Large intestine (tissue), 3 donors: ENCODE measurements at regions not wholly inside any gene's neighbourhood (a gene's known extent, or its start where the extent isn't known, plus 50 kb on each side); places are given as distances from the start of the nearest gene placed in this dataset.
"Not testable (repeated sequence)": the region's sequence is repeated elsewhere in the genome, so short reads cannot be mapped to it uniquely, and the experiment has no call there.

Experiments
- DNase-seq, 2 donors: peaks; one replicate each; pipeline versions ENCODE4 v3.0.0 to v3.0.0-alpha.2; 2013
- H3K27ac ChIP-seq: one replicate; pipeline ENCODE4 v1.5.1; 2013; ENCODE audit warnings: low read length
- H3K27me3 ChIP-seq: 2 replicates; pipeline ENCODE4 v1.6.1; 2013; ENCODE audit warnings: low read length; ENCODE audit not compliant: control insufficient read depth, insufficient read depth
- H3K36me3 ChIP-seq: 2 replicates; pipeline ENCODE4 v1.6.1; 2013; ENCODE audit warnings: low read length; ENCODE audit not compliant: control insufficient read depth, insufficient read depth
- H3K4me1 ChIP-seq: one replicate; pipeline ENCODE4 v1.6.1; 2013; ENCODE audit warnings: low read length; ENCODE audit not compliant: control insufficient read depth, insufficient read depth
- H3K4me3 ChIP-seq: one replicate; pipeline ENCODE4 v1.5.1; 2013; ENCODE audit warnings: low read length
- H3K9me3 ChIP-seq: one replicate; pipeline ENCODE4 v1.6.1; 2013; ENCODE audit warnings: mild to moderate bottlenecking, low read depth, low read length, moderate library complexity; ENCODE audit not compliant: control insufficient read depth
- WGBS: methylation state at CpG from one replicate; pipeline ENCODE4 v1.1.5; 2013; ENCODE audit warnings: low lambda C conversion rate; ENCODE audit not compliant: insufficient coverage; 5-methylcytosine and 5-hydroxymethylcytosine counted together

DNA sequence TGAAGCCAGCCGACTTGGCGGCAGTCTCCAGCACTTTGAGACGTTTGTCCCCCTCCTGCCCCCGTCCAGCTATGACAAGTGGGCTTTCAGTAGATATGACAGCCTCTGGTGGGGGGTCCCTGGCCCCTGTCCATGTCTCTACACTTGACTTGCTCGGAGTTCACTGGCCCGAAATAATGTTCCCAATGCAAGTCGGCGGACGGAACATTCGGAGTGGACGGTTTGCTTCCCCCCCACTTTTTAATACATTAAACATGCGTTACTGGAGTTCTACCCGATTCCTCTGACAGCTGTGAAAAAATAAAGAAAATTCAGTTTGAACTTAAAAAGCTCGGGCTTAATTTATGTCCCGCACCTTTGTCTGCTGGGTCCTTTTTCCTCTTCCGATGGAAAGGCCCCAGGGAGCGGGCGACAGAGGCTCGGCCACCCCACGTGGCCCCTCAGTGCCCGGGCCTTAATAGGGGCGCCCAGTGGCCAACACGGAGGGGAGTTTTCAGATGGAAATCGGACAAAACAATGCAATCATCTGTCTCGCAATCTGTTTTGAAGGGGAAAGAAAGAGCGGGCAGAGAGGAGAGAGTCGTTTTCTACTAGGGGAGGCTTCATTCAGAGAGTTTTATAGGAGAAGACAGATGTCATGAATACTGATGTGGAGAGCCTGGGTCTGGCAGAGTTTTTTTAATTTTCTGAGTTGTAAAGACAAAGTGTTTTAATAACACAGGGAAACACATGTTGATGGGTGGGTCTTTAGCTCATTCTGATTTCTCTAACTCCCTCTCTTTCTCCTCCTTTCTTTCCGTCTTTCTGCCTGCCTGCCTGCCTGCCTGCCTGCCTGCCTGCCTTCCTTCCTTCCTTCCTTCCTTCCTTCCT, 50.2 kb downstream of the SMIM38 start:
- H3K9me3 ChIP-seq: peaks cover 18% of the 10 kb centered on the region
- H3K4me1 ChIP-seq: peaks cover 17% of the 10 kb centered on the region
- no peak for DNase-seq
- no peaks in the 10 kb centered on the region for H3K27me3 ChIP-seq
- H3K4me3 ChIP-seq: no peak overlapping the region
- H3K27ac ChIP-seq: no peak overlapping the region
- WGBS: 92% methylated on average over 2 of the region's 28 CpGs
- H3K36me3 ChIP-seq: no peaks in the 10 kb centered on the region

DNA sequence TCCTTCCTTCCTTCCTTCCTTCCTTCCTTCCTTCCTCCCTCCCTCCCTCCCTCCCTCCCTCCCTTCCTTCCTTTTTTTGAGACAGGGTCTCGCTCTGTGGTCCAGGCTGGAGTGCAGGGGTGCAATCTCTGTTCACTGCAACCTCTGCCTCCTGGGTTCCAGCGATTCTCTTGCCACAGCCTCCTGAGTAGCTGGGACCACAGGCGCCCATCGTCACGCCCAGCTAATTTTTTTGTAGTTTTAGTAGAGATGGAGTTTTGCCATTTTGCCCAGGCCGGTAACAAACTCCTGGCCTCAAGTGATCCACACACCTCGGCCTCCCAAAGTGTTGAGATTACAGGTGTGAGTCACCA, 50.9 kb downstream of the SMIM38 start:
- WGBS: 82% methylated on average over 2 of the region's 7 CpGs
- H3K4me3 ChIP-seq, DNase-seq, H3K36me3 ChIP-seq, H3K27ac ChIP-seq, H3K27me3 ChIP-seq: not testable (repeated sequence)
- Histone ChIP-seq H3K4me1 (peaks cover 17% of the 10 kb centered on the region), H3K9me3 (peaks cover 18% of the 10 kb centered on the region)

DNA sequence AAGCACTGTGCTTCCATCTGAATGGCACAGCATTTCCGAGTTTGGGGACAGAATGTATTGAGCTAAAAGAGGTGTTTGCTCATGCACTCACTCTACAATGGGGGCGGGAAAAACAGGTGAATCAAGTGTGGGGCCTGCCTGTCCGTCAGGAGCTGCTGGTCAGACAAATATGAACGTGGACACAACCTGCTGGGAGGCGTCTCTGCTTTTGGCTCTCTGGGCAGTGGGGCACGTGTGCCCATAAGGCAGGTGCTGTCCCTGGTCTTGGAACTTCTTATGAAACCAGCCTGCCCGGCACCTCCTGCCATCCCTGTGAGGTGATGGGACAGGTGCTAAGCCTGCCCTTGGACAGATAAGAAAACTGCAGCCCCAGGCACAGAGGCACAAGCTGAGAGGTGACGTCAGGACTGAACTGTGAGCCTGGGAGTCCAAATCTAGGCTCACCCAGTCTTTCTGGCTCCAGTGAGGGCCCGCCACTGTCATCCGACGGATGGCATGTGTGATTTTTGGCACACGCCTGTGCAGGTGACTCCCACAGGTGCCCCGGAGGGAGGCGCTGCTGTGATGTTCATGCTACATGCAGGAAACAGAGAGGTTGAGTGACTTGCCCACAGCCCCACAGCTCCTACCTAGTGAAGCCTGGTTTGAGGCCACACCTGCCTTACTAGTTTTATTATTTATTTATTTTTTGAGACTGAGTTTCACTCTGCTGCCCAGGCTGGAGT, 51.6 kb downstream of the SMIM38 start:
- no peak for DNase-seq
- no peak overlapping the region for H3K27ac ChIP-seq

DNA sequence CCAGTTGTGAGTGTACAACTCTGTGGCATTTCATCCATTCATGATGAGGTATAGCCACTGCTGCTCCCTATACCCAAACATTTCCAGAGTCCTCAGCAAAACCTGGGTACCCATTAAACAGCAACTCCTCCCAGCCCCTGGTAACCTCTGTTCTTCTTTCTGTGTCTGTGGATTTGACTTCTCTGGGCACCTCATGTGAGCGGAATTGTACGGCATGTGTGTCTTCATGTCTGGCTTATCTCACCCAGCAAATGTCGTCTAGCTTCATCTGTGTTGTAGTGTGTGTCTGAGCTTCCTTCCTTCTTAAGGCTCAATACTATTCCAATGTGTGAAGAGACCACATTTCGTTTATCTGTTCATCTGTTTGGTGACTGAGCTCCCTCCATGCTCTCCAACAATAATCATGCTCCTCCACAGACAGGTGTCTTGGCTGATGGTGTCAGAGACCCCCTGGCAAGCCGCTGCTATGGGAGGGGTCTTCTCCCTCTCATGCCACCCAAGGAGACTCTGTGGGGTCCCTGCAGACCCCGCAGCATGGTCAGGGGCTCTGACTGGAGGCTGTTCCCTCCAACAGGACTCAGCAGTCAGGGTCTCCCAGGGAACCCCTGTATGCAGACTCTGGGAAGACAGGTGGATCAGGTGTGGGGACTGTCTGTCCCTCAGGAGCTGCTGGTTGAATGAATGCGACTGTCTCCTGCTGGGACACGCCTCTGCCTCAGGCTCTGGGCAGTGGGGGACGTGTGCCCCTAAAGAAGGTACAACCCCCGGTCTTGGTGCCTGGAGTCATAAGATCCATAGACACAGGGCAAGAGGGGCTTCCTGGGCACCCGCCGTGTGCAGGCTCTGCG, 52.7 kb downstream of the SMIM38 start:
- no peaks in the 10 kb centered on the region for H3K36me3 ChIP-seq
- no peak overlapping the region for H3K27ac ChIP-seq
- no peaks in the 10 kb centered on the region for H3K27me3 ChIP-seq
- H3K4me1 ChIP-seq: peaks cover 17% of the 10 kb centered on the region
- no peak for DNase-seq
- WGBS: no CpG with 5 or more reads among the region's 13 CpGs
- H3K4me3 ChIP-seq: no peak overlapping the region
- H3K9me3 ChIP-seq: peaks cover 18% of the 10 kb centered on the region

More for the DNA sequence above, 51.6 kb downstream of the SMIM38 start:
- Histone ChIP-seq H3K4me1 (peaks cover 17% of the 10 kb centered on the region), H3K36me3 (no peaks in the 10 kb centered on the region), H3K4me3 (no peak overlapping the region), H3K27me3 (no peaks in the 10 kb centered on the region), H3K9me3 (peaks cover 18% of the 10 kb centered on the region)
- WGBS: no CpG with 5 or more reads among the region's 14 CpGs

DNA sequence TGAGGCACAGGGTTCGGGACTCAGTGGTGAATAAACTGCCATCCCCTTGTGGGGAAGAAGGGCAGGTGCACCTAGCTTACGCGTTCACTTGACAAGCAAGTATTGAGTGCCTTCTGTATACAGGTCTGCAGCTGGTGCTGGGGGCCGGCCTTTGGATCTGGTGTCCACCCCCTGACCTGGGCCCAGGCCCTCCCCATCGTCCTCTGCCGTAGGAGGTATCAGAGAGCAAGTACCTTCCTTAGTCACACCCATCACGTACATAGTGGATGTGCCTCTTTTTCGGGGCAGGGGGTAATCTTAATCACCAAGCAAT, 53.3 kb downstream of the SMIM38 start:
- H3K27ac ChIP-seq: no peak overlapping the region
- H3K36me3 ChIP-seq: no peaks in the 10 kb centered on the region
- WGBS: no CpG with 5 or more reads among the region's 8 CpGs
- H3K4me3 ChIP-seq: no peak overlapping the region
- no peak for DNase-seq
- no peaks in the 10 kb centered on the region for H3K27me3 ChIP-seq
- peaks cover 12% of the 10 kb centered on the region for H3K4me1 ChIP-seq
- H3K9me3 ChIP-seq: peaks cover 18% of the 10 kb centered on the region

DNA sequence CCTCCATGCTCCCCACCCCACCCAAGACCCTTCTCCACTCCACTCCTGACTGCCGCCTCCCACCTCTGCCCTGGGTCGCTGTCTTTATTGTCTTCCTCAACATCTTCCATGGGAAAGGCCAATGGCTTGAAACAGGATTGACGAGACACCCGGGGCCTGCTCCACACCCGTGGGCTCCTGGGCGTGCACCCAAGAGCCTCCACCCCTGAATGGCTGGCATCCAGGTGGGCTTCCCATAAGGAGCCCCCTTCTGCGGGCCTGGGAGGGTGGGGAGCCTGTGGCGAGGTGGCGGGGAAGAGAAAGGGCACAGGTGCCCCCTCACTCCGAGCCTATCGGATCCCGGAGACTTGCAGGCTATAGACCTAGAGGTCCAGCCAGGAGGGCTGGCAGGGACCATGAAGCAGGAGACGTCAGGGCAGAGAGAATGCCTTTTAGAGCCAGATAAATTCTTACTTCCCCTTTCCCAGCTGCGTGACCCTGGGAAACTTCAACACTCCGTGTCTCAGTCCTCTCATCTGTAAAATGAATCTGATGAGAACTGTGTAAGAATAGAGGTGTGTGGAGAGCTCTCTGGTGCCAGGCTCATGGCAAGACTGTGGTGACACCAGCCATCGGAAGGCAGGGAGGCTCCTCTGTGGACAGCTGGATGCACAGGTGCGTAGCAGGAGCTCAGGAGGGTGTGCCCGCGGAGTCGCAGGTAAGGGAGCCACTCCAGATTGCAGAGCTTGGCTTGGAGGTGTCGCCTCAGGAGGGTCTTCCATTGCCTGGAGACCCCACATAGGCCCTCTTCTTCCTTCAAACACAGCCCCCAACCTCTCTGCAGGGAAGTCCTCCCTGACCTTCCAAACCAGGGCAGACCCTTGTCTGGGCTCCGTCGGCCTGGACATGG, 53.9 kb downstream of the SMIM38 start:
- Histone ChIP-seq H3K27ac (no peak overlapping the region), H3K27me3 (no peaks in the 10 kb centered on the region), H3K4me3 (no peak overlapping the region), H3K36me3 (no peaks in the 10 kb centered on the region), H3K9me3 (peaks cover 18% of the 10 kb centered on the region), H3K4me1 (peaks cover 6% of the 10 kb centered on the region)
- no CpG with 5 or more reads among the region's 23 CpGs for WGBS
- DNase-seq: no peak

DNA sequence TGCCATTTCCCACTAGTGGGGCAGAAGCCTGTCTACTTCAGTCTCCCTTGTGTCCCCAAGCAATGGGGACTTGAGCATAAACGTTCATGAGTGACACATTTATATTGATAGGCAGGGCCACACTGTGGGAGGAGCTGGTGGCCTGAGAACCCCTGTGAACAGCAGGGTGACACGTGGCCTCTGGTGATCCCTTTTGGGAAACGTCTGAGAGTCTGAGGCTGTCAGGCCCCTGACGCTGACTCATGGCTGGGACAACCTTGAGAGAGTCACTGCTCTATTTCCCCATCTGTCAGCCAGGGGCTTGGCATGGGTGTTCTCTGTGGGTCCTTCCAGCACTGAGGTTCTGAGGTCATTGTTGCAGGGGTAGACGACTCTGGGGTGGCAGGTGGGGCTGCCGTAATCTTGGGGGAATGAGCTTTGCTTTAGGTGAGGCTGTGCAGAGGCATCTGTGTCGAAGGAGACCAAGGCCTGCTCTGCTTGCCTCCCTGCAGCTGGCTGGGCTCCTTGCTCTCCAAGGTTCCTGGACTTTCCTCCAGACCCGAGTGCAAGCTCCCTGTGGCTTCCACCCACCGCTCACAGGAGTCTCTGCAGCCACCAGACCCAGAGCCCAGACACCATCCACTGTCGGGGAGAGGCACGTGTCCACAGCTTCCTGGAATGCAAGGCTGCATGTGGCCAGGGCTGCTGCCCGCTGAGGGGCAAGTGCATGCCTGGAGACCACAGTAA, 54.7 kb downstream of the SMIM38 start:
- DNase-seq: peak; percentile 31 to 63
- H3K27me3 ChIP-seq: no peaks in the 10 kb centered on the region
- no peak overlapping the region for H3K4me3 ChIP-seq
- no CpG with 5 or more reads among the region's 12 CpGs for WGBS
- H3K36me3 ChIP-seq: no peaks in the 10 kb centered on the region
- no peak overlapping the region for H3K27ac ChIP-seq
- H3K9me3 ChIP-seq: peaks cover 18% of the 10 kb centered on the region
- H3K4me1 ChIP-seq: no peaks in the 10 kb centered on the region

DNA sequence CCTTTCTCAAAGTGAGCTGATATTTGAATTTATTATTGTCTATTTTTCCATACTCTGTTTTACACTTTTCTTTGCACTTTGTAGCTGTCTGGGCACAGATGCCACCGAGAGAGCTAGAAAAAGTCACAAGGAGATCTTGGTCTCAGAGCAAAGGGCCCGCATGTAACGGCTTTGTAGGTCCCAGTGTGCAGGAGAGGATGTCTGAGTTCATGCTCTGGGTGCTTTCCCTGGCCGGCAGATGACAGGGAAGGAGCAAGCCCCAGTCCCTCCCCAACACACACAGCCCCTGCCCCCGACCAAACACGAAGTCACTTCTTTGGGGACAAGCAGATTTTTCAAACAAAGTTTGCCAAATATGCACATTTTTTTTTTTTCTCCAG, 55.8 kb downstream of the SMIM38 start:
- 95% methylated on average over 3 of the region's 6 CpGs for WGBS

DNA sequence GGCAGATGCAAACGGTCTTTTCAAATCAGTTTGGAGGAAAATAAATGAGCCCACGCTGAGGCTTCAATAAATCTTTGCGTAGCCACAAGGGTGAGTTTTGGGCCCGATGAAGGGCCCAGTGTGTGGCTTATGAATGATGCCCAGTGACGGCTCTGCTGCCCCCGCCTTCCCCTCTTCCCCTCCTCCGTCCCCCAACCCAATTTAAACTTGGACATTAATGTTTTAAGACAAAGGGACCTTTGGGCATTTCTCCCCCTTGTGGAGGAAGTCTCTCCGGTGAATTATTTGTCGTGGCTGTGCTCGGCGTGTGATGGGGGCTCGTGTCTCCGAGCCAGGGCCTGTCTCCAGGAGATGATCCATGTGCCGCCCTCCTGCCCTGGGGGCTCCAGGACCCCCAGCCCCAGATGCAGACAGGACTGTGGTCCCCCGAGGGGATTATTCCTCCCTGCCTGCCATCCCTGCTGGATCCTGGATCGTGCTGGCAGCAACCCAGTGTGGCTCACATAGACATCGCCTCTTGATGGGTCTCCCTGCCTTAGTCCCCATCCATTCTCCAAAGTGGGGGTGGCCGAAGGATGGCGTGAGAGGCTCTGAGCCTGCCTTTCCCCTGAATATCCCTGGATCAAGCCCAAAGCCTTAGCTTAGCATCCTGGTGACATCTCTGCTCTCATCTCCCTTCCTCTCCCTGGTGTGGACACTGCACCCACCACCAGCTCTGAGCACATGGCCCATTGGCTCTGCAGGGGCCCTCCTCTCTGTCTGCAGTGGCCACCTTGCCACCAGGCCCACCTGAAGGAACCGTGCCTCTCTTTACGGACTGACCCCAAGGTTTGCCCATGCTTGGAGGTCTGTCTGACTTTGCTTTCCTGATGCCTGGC, 56.4 kb downstream of the SMIM38 start:
- H3K9me3 ChIP-seq: peaks cover 15% of the 10 kb centered on the region
- no peaks in the 10 kb centered on the region for H3K36me3 ChIP-seq
- H3K27ac ChIP-seq: no peak overlapping the region
- no peaks in the 10 kb centered on the region for H3K27me3 ChIP-seq
- no CpG with 5 or more reads among the region's 21 CpGs for WGBS
- no peak overlapping the region for H3K4me3 ChIP-seq
- no peak for DNase-seq
- H3K4me1 ChIP-seq: no peaks in the 10 kb centered on the region

More for the DNA sequence above, 55.8 kb downstream of the SMIM38 start:
- Histone ChIP-seq H3K36me3 (no peaks in the 10 kb centered on the region), H3K27me3 (no peaks in the 10 kb centered on the region), H3K9me3 (peaks cover 15% of the 10 kb centered on the region), H3K27ac (no peak overlapping the region), H3K4me1 (no peaks in the 10 kb centered on the region), H3K4me3 (no peak overlapping the region)
- DNase-seq: no peak
